ENCODE measurements at regions not wholly inside any gene's neighbourhood (a gene's known extent, or its start where the extent isn't known, plus 50 kb on each side); places are given as distances from the start of the nearest gene placed in this dataset.

DNA sequence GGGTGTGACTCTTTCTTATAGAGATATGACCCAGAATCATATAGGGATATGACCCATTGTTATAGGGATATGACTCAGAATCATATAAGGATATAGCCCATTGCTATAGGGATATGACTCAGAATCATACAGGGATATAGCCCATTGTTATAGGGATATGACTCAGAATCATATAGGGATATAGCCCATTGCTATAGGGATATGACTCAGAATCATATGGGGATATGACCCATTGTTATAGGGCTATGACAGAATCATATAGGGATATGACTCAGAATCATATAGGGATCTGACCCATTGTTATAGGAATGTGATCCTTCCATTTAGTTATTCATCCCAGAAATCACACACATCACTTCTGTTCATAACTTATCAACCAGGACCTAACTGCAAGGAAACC lies 312.2 kb upstream of the ADARB2 start:
- TF ChIP-seq GABPA (IDR thresholded peaks at IDR 0.05 in 1 of 2, conservative IDR thresholded peaks at IDR 0.05 in 1 of 2) (no peak), YY1 (IDR thresholded peaks at IDR 0.05) (no peak), RAD21 (IDR thresholded peaks at IDR 0.05) (no peak), FOXA1 (IDR thresholded peaks at IDR 0.05) (no peak), RXRA (IDR thresholded peaks at IDR 0.05) (no peak), SP1 (IDR thresholded peaks at IDR 0.05) (no peak), EGR1 (IDR thresholded peaks at IDR 0.05; ENCODE audit: low read depth in 2 of 2) (no peak), JUND (IDR thresholded peaks at IDR 0.05) (no peak)
- TF ChIP-seq, protein P1, sequence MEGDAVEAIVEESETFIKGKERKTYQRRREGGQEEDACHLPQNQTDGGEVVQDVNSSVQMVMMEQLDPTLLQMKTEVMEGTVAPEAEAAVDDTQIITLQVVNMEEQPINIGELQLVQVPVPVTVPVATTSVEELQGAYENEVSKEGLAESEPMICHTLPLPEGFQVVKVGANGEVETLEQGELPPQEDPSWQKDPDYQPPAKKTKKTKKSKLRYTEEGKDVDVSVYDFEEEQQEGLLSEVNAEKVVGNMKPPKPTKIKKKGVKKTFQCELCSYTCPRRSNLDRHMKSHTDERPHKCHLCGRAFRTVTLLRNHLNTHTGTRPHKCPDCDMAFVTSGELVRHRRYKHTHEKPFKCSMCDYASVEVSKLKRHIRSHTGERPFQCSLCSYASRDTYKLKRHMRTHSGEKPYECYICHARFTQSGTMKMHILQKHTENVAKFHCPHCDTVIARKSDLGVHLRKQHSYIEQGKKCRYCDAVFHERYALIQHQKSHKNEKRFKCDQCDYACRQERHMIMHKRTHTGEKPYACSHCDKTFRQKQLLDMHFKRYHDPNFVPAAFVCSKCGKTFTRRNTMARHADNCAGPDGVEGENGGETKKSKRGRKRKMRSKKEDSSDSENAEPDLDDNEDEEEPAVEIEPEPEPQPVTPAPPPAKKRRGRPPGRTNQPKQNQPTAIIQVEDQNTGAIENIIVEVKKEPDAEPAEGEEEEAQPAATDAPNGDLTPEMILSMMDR (IDR thresholded peaks at IDR 0.05; ENCODE audit: low read depth, low read length, missing input control), result no peak
- TF ChIP-seq, protein P2, sequence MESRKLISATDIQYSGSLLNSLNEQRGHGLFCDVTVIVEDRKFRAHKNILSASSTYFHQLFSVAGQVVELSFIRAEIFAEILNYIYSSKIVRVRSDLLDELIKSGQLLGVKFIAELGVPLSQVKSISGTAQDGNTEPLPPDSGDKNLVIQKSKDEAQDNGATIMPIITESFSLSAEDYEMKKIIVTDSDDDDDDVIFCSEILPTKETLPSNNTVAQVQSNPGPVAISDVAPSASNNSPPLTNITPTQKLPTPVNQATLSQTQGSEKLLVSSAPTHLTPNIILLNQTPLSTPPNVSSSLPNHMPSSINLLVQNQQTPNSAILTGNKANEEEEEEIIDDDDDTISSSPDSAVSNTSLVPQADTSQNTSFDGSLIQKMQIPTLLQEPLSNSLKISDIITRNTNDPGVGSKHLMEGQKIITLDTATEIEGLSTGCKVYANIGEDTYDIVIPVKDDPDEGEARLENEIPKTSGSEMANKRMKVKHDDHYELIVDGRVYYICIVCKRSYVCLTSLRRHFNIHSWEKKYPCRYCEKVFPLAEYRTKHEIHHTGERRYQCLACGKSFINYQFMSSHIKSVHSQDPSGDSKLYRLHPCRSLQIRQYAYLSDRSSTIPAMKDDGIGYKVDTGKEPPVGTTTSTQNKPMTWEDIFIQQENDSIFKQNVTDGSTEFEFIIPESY (IDR thresholded peaks at IDR 0.05), result no peak
- TF ChIP-seq, protein P3, sequence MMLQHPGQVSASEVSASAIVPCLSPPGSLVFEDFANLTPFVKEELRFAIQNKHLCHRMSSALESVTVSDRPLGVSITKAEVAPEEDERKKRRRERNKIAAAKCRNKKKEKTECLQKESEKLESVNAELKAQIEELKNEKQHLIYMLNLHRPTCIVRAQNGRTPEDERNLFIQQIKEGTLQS (IDR thresholded peaks at IDR 0.05), result no peak
- TF ChIP-seq, protein P4, sequence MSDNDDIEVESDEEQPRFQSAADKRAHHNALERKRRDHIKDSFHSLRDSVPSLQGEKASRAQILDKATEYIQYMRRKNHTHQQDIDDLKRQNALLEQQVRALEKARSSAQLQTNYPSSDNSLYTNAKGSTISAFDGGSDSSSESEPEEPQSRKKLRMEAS (IDR thresholded peaks at IDR 0.05), result no peak
- TF ChIP-seq, protein P5, sequence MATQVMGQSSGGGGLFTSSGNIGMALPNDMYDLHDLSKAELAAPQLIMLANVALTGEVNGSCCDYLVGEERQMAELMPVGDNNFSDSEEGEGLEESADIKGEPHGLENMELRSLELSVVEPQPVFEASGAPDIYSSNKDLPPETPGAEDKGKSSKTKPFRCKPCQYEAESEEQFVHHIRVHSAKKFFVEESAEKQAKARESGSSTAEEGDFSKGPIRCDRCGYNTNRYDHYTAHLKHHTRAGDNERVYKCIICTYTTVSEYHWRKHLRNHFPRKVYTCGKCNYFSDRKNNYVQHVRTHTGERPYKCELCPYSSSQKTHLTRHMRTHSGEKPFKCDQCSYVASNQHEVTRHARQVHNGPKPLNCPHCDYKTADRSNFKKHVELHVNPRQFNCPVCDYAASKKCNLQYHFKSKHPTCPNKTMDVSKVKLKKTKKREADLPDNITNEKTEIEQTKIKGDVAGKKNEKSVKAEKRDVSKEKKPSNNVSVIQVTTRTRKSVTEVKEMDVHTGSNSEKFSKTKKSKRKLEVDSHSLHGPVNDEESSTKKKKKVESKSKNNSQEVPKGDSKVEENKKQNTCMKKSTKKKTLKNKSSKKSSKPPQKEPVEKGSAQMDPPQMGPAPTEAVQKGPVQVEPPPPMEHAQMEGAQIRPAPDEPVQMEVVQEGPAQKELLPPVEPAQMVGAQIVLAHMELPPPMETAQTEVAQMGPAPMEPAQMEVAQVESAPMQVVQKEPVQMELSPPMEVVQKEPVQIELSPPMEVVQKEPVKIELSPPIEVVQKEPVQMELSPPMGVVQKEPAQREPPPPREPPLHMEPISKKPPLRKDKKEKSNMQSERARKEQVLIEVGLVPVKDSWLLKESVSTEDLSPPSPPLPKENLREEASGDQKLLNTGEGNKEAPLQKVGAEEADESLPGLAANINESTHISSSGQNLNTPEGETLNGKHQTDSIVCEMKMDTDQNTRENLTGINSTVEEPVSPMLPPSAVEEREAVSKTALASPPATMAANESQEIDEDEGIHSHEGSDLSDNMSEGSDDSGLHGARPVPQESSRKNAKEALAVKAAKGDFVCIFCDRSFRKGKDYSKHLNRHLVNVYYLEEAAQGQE (IDR thresholded peaks at IDR 0.05), result no peak
